H1 (cell line): ENCODE measurements at regions not wholly inside any gene's neighbourhood (a gene's known extent, or its start where the extent isn't known, plus 50 kb on each side); places are given as distances from the start of the nearest gene placed in this dataset.

Source experiments
- CTCF ChIA-PET: fragments of 300-600 bp; sonication (Branson Sonifier 250); formaldehyde crosslinking; loops from one replicate; lab custom pipeline; 2021; ENCODE audit not compliant: partially characterized antibody; lab: Charles Lee
- POLR2A ChIA-PET: fragments of 300-600 bp; sonication (Branson Sonifier 250); formaldehyde crosslinking; loops from one replicate; lab custom pipeline; 2021; ENCODE audit warnings: inconsistent platforms; ENCODE audit not compliant: partially characterized antibody; lab: Charles Lee
- DNase-seq, 2 experiments: peaks; one replicate each; pipeline versions ENCODE4 v3.0.0 to v3.0.0-alpha.2; 2010 to 2022; ENCODE audit warnings: low spot score in 2 of 2, low read depth in 1 of 2, mixed read lengths in 1 of 2
- FAIRE-seq: peaks from 2 replicates; lab custom pipeline; 2011; peaks lifted over from hg19 to GRCh38; lab: Jason Lieb, UNC
- H2AFZ ChIP-seq: 2 replicates; pipeline ENCODE4 v1.8.1; 2012; ENCODE audit warnings: low read length, inconsistent platforms
- H2AK5ac ChIP-seq: 2 replicates; pipeline ENCODE4 v1.6.1; 2013; ENCODE audit warnings: low read depth, low read length
- H2BK120ac ChIP-seq: replicated peaks from 2 replicates; pipeline ENCODE3; 2013; ENCODE audit warnings: low read depth, low read length, inconsistent platforms
- H2BK12ac ChIP-seq: 2 replicates; pipeline ENCODE4 v1.6.1; 2013; ENCODE audit warnings: low read depth, low read length
- H2BK15ac ChIP-seq: 2 replicates; pipeline ENCODE4 v1.6.1; 2013; ENCODE audit warnings: low read length
- H2BK20ac ChIP-seq: 2 replicates; pipeline ENCODE4 v1.6.1; 2013; ENCODE audit warnings: low read length
- H2BK5ac ChIP-seq: 2 replicates; pipeline ENCODE4 v1.6.1; 2013; ENCODE audit warnings: low read depth, low read length
- H3K14ac ChIP-seq: 2 replicates; pipeline ENCODE4 v1.6.1; 2013; ENCODE audit warnings: inconsistent platforms; ENCODE audit not compliant: insufficient read length
- H3K18ac ChIP-seq: 2 replicates; pipeline ENCODE4 v1.6.1; 2013; ENCODE audit warnings: low read length; ENCODE audit errors: extremely low read depth
- H3K23ac ChIP-seq: 2 replicates; pipeline ENCODE4 v1.6.1; 2013; ENCODE audit warnings: inconsistent platforms; ENCODE audit not compliant: insufficient read length
- H3K23me2 ChIP-seq: 2 replicates; pipeline ENCODE4 v1.6.1; 2013; ENCODE audit warnings: low read depth, low read length
- H3K27ac ChIP-seq: 2 replicates; pipeline ENCODE4 v1.6.1; 2011; ENCODE audit warnings: low read depth, low read length, inconsistent platforms
- H3K27me3 ChIP-seq, 4 experiments: replicated peaks in 1 of 4; 1 replicate in 1 of 4; 2 replicates in 3 of 4; pipeline versions ENCODE4 v1.6.1 to v1.8.1; 2011 to 2013; ENCODE audit warnings: low read length in 3 of 4, mild to moderate bottlenecking in 3 of 4, inconsistent platforms in 2 of 4, mixed read lengths in 2 of 4, moderate library complexity in 1 of 4; ENCODE audit not compliant: control insufficient read depth in 3 of 4, insufficient read depth in 3 of 4; ENCODE audit errors: extremely low read depth in 1 of 4
- H3K36me3 ChIP-seq, 4 experiments: 2 replicates each; pipeline versions ENCODE4 v1.6.1 to v1.8.1; 2011 to 2013; ENCODE audit warnings: mild to moderate bottlenecking in 4 of 4, low read length in 3 of 4, moderate library complexity in 2 of 4, control low read depth in 1 of 4, inconsistent platforms in 1 of 4; ENCODE audit not compliant: insufficient read depth in 4 of 4, control insufficient read depth in 2 of 4
- H3K4ac ChIP-seq: replicated peaks from 2 replicates; pipeline ENCODE3; 2013; ENCODE audit warnings: low read length, low read depth, mixed read lengths, inconsistent platforms; ENCODE audit not compliant: insufficient read length
- H3K4me1 ChIP-seq, 4 experiments: replicated peaks in 1 of 4; 1 replicate in 1 of 4; 2 replicates in 3 of 4; pipeline versions ENCODE4 v1.6.1 to v1.8.1; 2011 to 2013; ENCODE audit warnings: low read length in 3 of 4, inconsistent platforms in 2 of 4, mixed read lengths in 1 of 4; ENCODE audit not compliant: insufficient read depth in 4 of 4, control insufficient read depth in 3 of 4
- H3K4me2 ChIP-seq, 2 experiments: 2 replicates each; pipeline versions ENCODE4 v1.6.1 to v1.8.1; 2011 to 2013; ENCODE audit warnings: low read depth in 2 of 2, low read length in 2 of 2, control low read depth in 1 of 2, inconsistent platforms in 1 of 2, mild to moderate bottlenecking in 1 of 2; ENCODE audit not compliant: insufficient read depth in 1 of 2
- H3K4me3 ChIP-seq, 4 experiments: fragments of 200-600, 300-600 bp in 1 of 4; sonication (generic), shearing (Covaris generic), sonication (Bioruptor Twin) in 1 of 4; 2 replicates each; pipeline versions ENCODE4 v1.5.1 to v1.8.1; 2011 to 2016; ENCODE audit warnings: low read length in 4 of 4, low read depth in 3 of 4, control low read depth in 2 of 4, inconsistent platforms in 2 of 4, mild to moderate bottlenecking in 2 of 4, mixed read lengths in 1 of 4, moderate library complexity in 1 of 4; ENCODE audit not compliant: insufficient read depth in 2 of 4; ENCODE audit errors: extremely low read depth in 1 of 4
- H3K56ac ChIP-seq: replicated peaks from 2 replicates; pipeline ENCODE3; 2013; ENCODE audit warnings: low read depth, mild to moderate bottlenecking, mixed read lengths, low read length, inconsistent platforms; ENCODE audit not compliant: insufficient read length
- H3K79me1 ChIP-seq: 2 replicates; pipeline ENCODE4 v1.6.1; 2013; ENCODE audit warnings: low read depth, low read length, control low read depth
- H3K79me2 ChIP-seq, 2 experiments: 2 replicates each; pipeline versions ENCODE4 v1.6.1 to v1.8.1; 2012 to 2013; ENCODE audit warnings: low read length in 2 of 2, mild to moderate bottlenecking in 2 of 2, inconsistent platforms in 1 of 2; ENCODE audit not compliant: insufficient read depth in 2 of 2, control insufficient read depth in 1 of 2
- H3K9ac ChIP-seq, 4 experiments: replicated peaks in 1 of 4; 1 replicate in 1 of 4; 2 replicates in 3 of 4; pipeline versions ENCODE4 v1.6.1 to v1.8.1; 2011 to 2013; ENCODE audit warnings: low read depth in 3 of 4, low read length in 3 of 4, control low read depth in 2 of 4, mild to moderate bottlenecking in 2 of 4, moderate library complexity in 2 of 4, inconsistent platforms in 1 of 4; ENCODE audit errors: extremely low read depth in 1 of 4
- H3K9me3 ChIP-seq, 2 experiments: 2 replicates each; pipeline versions ENCODE4 v1.6.1 to v1.8.1; 2012 to 2013; ENCODE audit warnings: mild to moderate bottlenecking in 2 of 2, moderate library complexity in 2 of 2, control low read depth in 1 of 2, inconsistent platforms in 1 of 2, low read depth in 1 of 2, low read length in 1 of 2, mixed read lengths in 1 of 2; ENCODE audit not compliant: insufficient read depth in 2 of 2
- H4K20me1 ChIP-seq, 2 experiments: replicated peaks in 1 of 2; 2 replicates each; pipeline versions ENCODE3 to v1.8.1; 2011 to 2013; ENCODE audit warnings: inconsistent platforms in 2 of 2, low read length in 2 of 2, mild to moderate bottlenecking in 1 of 2; ENCODE audit not compliant: insufficient read depth in 2 of 2, control insufficient read depth in 1 of 2
- H4K5ac ChIP-seq: 2 replicates; pipeline ENCODE4 v1.6.1; 2013; ENCODE audit warnings: low read length, low read depth, mixed read lengths, inconsistent platforms; ENCODE audit not compliant: insufficient read length
- H4K8ac ChIP-seq: 2 replicates; pipeline ENCODE4 v1.8.0; 2013; ENCODE audit warnings: mild to moderate bottlenecking, moderate library complexity, low read length, inconsistent platforms; ENCODE audit not compliant: insufficient read depth; ENCODE audit errors: extremely low read depth
- H4K91ac ChIP-seq: replicated peaks from 2 replicates; pipeline ENCODE3; 2013; ENCODE audit warnings: low read length, mixed read lengths, inconsistent platforms; ENCODE audit not compliant: insufficient read length
- POLR2A ChIP-seq, 2 experiments: IDR thresholded peaks; 1 replicate in 1 of 2; 2 replicates in 1 of 2; pipeline ENCODE4 v1.6.1; 2011; ENCODE audit warnings: low read depth in 2 of 2, low read length in 2 of 2, mild to moderate bottlenecking in 2 of 2; ENCODE audit errors: control extremely low read depth in 1 of 2
- WGBS, 2 experiments: shearing (Covaris generic) in 1 of 2; methylation state at CpG; one replicate each; pipeline versions ENCODE4 v1.1.6 to v1.1.7; 2013 to 2015; ENCODE audit warnings: low lambda C conversion rate in 2 of 2, mixed read lengths in 2 of 2, inconsistent platforms in 1 of 2, low coverage in 1 of 2, missing lambda C conversion rate in 1 of 2; ENCODE audit not compliant: insufficient replicate concordance in 2 of 2, insufficient coverage in 1 of 2, insufficient read length in 1 of 2; ENCODE audit errors: extremely low coverage in 1 of 2, missing lambda C conversion rate in 1 of 2; 5-methylcytosine and 5-hydroxymethylcytosine counted together
- TF ChIP-seq, protein P1 (sequence below): IDR thresholded peaks from 2 replicates; pipeline ENCODE4 v1.6.1; 2012; ENCODE audit warnings: inconsistent platforms

GRCh38 chr2:136052369-136053362 lies 65.3 kb downstream of the CXCR4 start:
- Histone ChIP-seq H3K23ac (no peak overlapping the region), H3K79me2 (no peaks in the 10 kb centered on the region), H2BK5ac (no peak overlapping the region), H2BK12ac (no peak overlapping the region), H3K4ac (no peak overlapping the region), H2BK120ac (no peak overlapping the region), H3K4me2 (no peak overlapping the region), H3K56ac (no peak overlapping the region), H3K27me3 (no peaks in the 10 kb centered on the region), H3K4me1 (no peaks in the 10 kb centered on the region; a peak in 1 of 7 replicates), H2BK15ac (no peak overlapping the region), H4K5ac (no peak overlapping the region), H3K9ac (no peak overlapping the region), H4K91ac (no peak overlapping the region), H4K20me1 (no peaks in the 10 kb centered on the region), H3K18ac (no peak overlapping the region), H2BK20ac (no peak overlapping the region), H3K27ac (no peak overlapping the region), H3K36me3 (no peaks in the 10 kb centered on the region), H2AK5ac (no peak overlapping the region), H3K9me3 (no peaks in the 10 kb centered on the region), H3K4me3 (no peak overlapping the region), H4K8ac (no peak overlapping the region), H3K14ac (no peak overlapping the region), H3K79me1 (no peaks in the 10 kb centered on the region), H2AFZ (no peak overlapping the region), H3K23me2 (no peaks in the 10 kb centered on the region)
- FAIRE-seq = no peak
- ChIA-PET POLR2A (no interaction called here), CTCF (interaction anchor here (0.6 to 2.1 kb wide), 3 partner anchors 19 to 55 kb away, joined by 3 to 5 read pairs (median 3); no protein-coding TSS in a partner anchor)
- DNase-seq = no peak
- 93% methylated on average over 10 of the region's 10 CpGs; no CpG with 5 or more reads in 1 of the 2 experiments for WGBS, 2 experiments
- TF ChIP-seq, protein P1, sequence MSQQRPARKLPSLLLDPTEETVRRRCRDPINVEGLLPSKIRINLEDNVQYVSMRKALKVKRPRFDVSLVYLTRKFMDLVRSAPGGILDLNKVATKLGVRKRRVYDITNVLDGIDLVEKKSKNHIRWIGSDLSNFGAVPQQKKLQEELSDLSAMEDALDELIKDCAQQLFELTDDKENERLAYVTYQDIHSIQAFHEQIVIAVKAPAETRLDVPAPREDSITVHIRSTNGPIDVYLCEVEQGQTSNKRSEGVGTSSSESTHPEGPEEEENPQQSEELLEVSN = no peak
- no peak for TF ChIP-seq POLR2A (IDR thresholded peaks at IDR 0.05; ENCODE audit: control extremely low read depth in 1 of 2, low read depth in 2 of 2, low read length in 2 of 2)
